ENCODE measurements at regions not wholly inside any gene's neighbourhood (a gene's known extent, or its start where the extent isn't known, plus 50 kb on each side); places are given as distances from the start of the nearest gene placed in this dataset.

GRCh38 chr5:53386341-53386740 lies 94.1 kb upstream of the FST start:
- no peak for TF ChIP-seq CTCF (IDR thresholded peaks at IDR 0.05; ENCODE audit: insufficient read depth, low read length, missing control alignments)
- ChIA-PET CTCF (interaction anchor here (1.4 kb wide), 1 partner anchor 12 kb away, joined by 4 read pairs; no protein-coding TSS in a partner anchor), POLR2A (no interaction called here)
- no peak overlapping the region for H3K4me3 ChIP-seq (ENCODE audit: low read depth, low read length)
- DNase-seq (ENCODE audit: low read depth, low spot score): no peak

- CTCF ChIA-PET: no interaction called here
- DNase-seq (ENCODE audit: low read depth, low spot score): no peak
- TF ChIP-seq CTCF (IDR thresholded peaks at IDR 0.05; ENCODE audit: insufficient read depth, low read length, missing control alignments): no peak
- no peak overlapping the region for H3K4me3 ChIP-seq (ENCODE audit: low read depth, low read length)
- POLR2A ChIA-PET: no interaction called here
Measured at GRCh38 chr5:53389093-53389492, 91.3 kb upstream of the FST start.

GRCh38 chr5:53392073-53392472 lies 88.4 kb upstream of the FST start:
- ChIA-PET CTCF (no interaction called here), POLR2A (no interaction called here)
- TF ChIP-seq CTCF (IDR thresholded peaks at IDR 0.05; ENCODE audit: insufficient read depth, low read length, missing control alignments): no peak
- no peak for DNase-seq (ENCODE audit: low read depth, low spot score)
- H3K4me3 ChIP-seq (ENCODE audit: low read depth, low read length): no peak overlapping the region

GRCh38 chr5:53394808-53395207 lies 85.6 kb upstream of the FST start:
- DNase-seq (ENCODE audit: low read depth, low spot score): no peak
- POLR2A ChIA-PET: no interaction called here
- CTCF ChIA-PET: interaction anchor here (0.8 kb wide), 1 partner anchor 1047 kb away, joined by 3 read pairs; no protein-coding TSS in a partner anchor
- no peak overlapping the region for H3K4me3 ChIP-seq (ENCODE audit: low read depth, low read length)
- no peak for TF ChIP-seq CTCF (IDR thresholded peaks at IDR 0.05; ENCODE audit: insufficient read depth, low read length, missing control alignments)

- no peak for DNase-seq (ENCODE audit: low read depth, low spot score)
- ChIA-PET POLR2A (interaction anchor here (0.6 kb wide), 1 partner anchor 50 kb away, joined by 4 read pairs; no protein-coding TSS in a partner anchor), CTCF (interaction anchor here (1.1 to 1.6 kb wide), 4 partner anchors 12 to 135 kb away, joined by 3 to 4 read pairs (median 4); no protein-coding TSS in a partner anchor)
- no peak overlapping the region for H3K4me3 ChIP-seq (ENCODE audit: low read depth, low read length)
- no peak for TF ChIP-seq CTCF (IDR thresholded peaks at IDR 0.05; ENCODE audit: insufficient read depth, low read length, missing control alignments)
Measured at GRCh38 chr5:53397141-53397757, 83.2 kb upstream of the FST start.

GRCh38 chr5:53397845-53398244 lies 82.6 kb upstream of the FST start:
- CTCF ChIA-PET: interaction anchor here (1.2 to 1.6 kb wide), 3 partner anchors 12 to 135 kb away, joined by 3 to 4 read pairs (median 3); no protein-coding TSS in a partner anchor
- no peak for DNase-seq (ENCODE audit: low read depth, low spot score)
- H3K4me3 ChIP-seq (ENCODE audit: low read depth, low read length): no peak overlapping the region
- no peak for TF ChIP-seq CTCF (IDR thresholded peaks at IDR 0.05; ENCODE audit: insufficient read depth, low read length, missing control alignments)
- POLR2A ChIA-PET: interaction anchor here (0.6 kb wide), 1 partner anchor 49 kb away, joined by 4 read pairs; no protein-coding TSS in a partner anchor
